GDM1 (cell line): ENCODE measurements at regions not wholly inside any gene's neighbourhood (a gene's known extent, or its start where the extent isn't known, plus 50 kb on each side); places are given as distances from the start of the nearest gene placed in this dataset.

ENCODE experiments used
- DNase-seq: peaks from one replicate; lab custom pipeline; 2025; lab: John Stamatoyannopoulos, UW

DNA sequence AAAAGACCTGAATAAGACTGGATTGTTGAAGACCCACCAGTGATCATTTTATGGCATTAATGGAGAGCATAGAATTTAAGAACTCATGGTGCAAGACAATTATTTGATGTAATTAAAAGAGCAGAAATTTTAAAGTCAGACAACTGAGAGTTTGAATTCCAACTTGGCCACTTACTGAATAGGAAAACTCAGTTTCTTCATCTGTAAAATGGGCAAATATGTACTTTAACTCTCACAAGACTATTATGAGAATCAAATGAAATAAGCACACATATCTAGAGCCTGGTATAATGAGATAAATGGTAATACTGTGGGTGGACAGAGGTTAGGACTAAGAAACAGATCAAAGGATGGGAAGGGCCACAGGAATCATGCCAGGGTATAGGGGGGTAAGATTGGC lies 88.0 kb downstream of the SOX9 start:
- no peak for DNase-seq

DNA sequence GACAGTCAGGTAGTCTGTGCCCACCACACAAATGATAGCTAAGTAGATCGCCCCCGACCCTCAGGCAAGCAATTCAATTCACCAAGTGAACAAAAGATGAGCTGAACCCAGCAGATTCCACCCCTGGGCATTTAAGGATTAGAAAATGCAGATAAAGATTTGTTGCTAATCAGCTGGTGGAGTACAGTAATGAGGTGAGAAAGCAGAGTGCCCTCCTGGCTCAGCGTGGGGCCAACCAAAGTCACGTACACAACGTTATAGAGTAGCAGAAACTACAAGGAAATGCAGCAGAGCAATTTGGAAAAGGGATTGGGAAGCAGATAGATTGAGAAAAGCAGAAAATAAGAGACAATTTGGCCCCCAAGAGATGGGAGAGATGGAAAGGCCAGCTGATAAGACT lies 91.2 kb downstream of the SOX9 start:
- no peak for DNase-seq

DNA sequence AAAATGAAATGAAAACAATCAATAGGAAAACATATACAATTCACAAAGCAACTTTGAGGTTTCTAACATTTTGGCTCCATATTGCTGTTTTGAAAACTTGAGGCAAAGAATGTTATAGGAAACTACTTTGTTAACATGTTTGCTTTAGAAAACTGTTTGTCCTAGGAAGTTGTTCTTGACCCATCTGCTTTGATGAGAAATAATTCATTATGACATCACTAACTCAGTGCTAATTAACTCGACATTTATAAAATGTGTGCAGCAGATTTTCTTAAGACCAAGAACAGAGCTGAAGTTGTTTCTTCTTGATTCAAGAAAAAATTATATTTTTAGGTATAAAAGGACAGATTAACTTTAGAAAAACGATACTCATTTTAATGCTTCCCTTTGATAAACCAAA lies 94.7 kb downstream of the SOX9 start:
- no peak for DNase-seq

DNA sequence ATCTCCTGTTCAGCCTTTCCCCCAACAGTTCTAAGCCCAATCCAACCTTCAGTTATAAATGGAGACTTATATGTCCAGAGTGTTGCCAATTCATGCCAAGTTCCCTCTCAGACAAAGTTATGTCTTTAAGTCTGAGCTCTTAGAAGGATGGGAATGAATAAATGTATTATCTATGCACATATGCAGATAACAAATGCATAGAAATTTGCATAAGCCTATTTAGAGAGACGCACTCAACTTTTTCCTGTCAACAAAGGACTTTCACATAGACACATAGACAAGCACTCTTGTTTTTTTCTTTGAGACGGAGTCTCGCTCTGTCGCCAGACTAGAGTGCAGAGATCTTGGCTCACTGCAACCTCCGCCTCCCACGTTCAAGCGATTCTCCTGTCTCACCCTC lies 95.1 kb downstream of the SOX9 start:
- no peak for DNase-seq

DNA sequence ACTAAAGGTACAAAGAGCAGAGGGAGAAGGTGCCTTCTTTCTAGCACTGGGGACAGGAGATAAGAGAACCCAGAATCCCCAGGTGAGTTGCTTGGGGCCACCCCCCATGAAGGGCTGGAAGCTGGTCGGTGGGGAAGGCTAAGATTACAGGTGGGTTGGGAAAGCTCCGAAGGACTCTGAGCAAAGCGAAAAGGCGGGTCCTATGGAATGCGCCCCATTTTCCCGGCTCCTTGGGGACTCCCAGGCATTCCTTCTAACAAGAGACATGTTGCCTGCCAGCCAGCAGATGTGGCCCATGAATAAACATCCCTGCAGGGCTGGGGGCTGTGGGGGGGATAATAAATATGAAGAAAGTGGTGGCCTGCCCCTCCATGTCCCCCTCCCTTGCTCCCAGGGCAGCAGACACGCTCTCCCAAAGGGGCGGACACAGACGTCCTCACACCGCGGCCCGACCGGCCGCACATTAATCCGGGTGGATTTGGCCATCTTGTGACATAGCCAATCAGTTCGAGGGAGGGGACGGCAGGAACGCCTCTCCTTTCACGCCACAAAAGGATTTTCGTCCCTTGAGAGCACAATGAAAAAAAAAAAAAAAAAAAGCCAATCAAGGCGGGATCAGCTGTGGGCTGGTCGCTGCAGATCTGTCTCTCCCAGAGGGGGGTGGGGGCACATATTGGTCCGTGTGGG lies 98.5 kb downstream of the SOX9 start:
- DNase-seq = no peak

DNA sequence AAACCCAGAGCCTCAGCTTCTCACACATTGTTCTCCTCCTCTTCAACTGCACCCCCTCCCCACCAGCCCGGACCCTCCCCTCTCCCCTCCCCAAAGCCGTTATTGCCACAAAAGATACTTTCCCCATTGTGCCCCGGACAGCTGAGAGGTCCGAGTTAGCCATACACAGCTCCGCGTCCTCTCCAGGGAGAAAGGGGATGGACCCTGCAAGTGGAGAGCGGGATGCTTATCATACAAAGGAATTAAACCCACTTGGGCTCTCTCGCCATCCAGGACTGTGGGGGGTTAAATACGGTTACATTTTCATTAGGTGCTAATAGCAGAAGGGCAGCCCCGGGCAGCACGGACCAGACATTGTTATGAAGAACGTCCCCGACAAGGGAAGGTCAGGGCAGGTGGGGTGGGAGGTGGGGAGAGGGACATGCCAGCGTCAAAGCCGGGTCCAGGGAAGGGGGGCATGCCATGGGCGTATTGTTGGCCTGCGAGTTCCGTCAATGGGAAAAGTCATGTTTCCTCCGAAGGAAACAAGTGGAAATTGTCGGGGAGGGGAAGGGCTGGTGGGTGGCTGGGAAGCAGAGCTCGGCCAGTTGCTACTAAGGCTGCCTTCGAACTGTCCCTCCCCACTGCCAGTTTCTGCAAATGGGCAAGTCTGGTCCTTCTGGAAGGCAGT lies 99.1 kb downstream of the SOX9 start:
- no peak for DNase-seq

DNA sequence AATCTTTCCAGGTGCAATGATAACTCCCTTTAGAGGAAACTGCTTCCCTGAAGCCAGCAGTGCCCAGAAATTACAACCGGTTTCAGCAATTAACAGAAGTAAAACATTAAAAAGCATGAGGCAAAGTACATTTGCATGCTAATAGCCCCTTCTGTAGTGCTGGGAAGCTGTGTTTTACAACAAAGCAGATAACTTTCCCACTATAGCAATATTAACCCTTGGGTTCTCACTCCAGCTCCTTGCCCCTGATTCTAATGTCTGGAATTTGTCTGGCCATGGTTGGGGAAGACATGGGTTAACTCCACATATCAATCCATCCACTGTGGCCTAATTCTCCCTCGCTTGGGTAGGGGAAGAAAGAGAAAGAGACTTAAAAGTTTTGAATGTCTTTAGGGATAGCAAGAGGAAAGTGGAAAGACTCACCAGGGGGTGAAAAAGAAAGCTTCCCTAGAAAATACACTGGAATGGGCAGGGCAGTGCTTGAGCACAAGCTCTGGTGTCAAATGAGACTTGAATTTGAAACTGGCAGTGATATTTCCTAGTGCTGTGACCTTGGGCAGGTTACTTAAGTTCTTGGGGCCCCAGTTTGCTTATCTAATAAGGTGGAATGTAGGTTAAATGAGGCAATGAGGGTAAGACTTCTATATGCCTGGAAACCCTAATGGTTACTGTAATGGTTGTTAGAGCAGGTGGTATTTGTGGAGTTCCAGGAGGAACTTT lies 102.0 kb downstream of the SOX9 start:
- no peak for DNase-seq

DNA sequence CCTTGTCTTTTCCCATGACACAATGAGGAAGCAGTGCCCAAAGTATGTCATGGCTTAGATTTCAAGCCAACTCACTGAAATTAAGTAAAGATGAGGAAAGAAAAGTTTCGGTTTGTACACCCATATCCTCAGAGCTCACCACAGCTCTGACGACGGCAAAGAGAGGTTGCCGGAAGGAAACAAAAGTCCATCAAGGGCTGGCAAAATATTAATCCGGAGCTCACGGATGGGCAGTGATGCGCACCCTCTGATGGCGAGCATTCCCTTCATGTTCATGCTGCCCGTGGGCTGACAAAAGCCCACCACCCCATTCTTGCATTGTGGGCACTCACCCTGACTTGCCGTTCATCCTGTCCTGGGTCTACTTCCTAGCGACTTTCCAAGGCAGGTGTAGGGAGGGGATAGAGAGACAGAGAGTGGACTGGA lies 103.1 kb downstream of the SOX9 start:
- DNase-seq = no peak

DNA sequence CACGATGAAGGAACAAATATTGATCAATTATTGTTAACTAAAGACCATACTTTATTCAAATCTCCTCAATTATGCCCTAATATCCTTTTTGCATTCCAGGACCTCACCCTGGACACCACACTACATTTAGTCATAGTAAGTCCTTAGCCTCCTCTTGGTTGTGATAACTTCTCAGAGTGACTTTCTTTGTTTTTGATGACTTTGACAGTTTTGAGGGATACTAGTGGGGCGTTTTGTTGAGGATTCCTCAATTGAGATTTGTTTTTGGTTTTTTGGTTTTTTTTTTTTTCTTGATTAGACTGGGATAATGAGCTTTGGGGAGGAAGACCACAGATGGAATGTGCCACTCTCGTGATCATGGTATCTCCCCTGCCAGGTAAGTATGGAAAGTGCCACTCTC lies 105.5 kb downstream of the SOX9 start:
- DNase-seq = no peak

DNA sequence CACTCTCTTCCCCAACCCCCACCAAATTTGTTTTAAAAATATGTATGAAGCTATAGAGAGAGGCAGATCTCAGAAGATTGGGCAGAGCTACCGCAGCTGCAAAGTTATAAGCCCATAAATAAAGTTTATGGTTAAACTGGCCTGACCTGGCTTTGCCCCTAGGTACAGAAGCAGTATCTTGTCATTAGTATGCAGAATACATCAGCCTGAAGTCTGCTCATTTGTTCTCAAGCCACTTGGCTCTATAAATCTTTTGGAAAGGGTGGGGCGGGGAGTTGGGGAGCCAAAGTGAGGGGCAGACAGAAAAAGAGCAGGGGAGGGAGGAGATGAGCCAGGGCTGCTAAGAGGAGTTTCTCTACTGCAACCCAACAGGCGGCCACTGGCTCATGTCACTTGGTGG lies 113.2 kb downstream of the SOX9 start:
- no peak for DNase-seq

DNA sequence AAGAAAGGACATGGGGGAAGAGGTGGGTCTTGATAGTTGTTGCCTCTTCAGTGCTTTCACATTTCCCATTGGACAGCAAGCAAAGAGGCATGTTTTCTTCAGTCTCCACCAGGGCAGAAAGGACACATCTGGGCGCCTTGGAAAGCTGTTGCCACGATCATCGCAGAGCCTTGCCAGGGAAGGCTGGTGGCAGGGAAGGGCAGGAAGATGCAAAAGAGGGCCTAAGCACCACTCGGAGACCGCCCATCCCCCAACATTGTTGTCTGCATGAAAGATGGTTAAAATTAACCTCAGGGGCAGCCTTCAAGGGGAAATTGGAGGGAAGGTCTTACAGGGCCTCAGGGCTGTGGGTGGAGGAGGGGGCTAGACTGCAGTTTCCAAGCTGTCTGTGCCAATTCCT lies 114.2 kb downstream of the SOX9 start:
- DNase-seq = no peak

DNA sequence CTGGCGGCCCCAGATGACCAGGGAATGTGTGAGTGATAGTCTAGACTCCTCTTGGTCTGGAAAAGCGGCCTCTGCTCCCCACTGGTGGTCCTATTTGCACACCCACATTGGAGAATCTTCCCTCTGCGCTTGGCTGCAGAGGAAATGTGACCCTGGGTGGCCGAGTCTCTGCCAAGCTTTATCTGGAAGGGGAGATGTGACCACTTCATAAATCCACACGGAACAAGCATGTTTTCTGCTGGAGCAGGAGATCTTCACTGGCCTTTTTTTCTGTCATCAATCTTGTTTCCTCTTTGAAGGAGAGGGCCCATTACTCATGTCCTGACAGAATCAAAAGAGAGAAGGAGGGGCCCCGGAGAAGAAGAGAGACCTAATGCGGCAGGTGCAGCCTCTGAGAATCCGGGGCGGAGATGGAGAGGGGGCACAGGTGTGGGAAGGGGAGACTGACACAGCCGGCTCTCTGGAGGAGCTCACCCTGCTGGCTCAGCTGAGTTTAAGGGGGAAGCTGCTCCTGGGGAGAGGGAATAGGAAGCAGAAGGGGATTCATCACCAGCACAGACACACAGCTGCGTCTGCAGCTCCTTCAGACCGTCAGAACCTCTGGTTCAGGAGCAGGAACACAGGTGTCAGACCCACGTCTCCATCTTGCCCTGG lies 116.3 kb downstream of the SOX9 start:
- no peak for DNase-seq

DNA sequence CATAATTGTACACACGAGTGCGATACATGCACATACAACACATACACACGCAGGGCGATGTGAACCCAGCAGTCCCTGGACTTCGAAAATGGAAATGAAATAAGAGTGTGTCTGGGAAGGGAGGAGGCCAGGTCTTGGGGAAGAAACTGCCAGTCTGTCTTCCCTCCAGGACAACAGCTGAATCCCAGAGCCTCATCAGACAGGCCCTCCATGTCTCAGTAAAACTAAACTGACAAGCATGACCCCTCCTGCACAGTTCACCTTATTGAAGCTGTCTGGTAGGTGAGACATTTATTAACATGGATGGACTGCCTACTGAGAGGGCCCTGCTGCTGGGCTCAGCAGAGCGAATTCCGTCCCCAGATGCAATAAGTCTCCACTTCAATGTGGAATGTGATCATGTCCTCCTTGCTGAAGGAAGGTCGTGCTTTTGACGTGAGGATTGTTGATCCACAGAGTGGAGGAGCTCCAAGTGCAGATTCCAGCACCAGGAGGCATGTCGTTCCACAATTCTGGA lies 117.4 kb downstream of the SOX9 start:
- DNase-seq = no peak

DNA sequence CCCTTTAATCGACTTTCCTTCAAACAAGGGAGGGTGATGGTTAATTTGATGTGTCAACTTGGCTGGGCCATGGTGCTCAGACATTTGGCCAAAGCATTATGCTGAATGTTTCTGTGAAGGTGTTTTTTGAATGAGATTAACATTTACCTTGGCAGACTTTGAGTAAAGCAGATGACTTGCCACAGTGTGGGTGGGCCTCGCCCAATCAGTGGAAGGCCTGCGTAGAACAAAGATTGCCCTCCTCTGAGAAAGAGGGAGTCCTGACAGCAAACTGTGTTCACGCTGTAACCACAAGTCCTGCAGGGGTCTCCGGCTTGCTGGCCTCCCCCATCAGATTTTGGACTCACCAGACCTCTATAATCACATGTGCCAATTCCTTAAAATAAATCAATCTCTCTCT lies 118.7 kb downstream of the SOX9 start:
- DNase-seq = no peak

DNA sequence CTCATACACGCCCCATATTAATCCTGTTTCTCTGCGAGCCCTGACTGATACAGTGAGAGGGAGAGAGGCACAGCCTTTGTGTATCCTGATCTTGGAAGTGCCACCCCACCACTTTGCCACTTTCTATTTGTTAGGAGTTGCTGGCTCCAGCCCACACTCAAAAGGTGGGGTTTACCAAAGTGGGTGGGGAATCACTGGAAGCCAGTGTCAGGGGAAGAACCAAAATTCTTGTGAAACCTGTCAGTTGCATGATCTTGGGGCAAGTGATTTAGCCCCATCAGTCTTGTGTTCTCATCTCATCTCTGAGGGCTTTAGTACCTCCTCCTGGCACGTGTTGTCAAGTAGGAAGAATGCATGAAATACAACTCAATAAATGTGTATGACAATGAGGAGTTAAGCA lies 119.5 kb downstream of the SOX9 start:
- DNase-seq = no peak

DNA sequence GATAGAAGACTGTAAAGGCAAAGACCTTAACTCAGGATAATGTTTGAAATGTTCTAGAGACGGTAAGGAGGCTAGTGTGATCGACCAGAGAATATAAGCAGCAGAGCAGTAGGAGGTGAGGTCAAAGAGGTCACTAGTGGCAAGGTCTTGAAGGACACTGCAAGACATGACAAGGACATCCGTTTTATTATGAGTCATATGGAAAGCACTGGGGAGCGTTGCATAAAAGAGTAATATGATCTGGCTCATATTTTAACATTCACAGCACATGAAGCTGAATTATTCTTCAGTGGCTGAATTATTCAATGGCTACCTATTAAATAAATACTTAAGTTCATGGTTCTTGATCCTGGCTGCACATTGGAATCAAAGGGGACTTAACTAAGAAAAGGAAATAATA lies 123.7 kb downstream of the SOX9 start:
- no peak for DNase-seq

DNA sequence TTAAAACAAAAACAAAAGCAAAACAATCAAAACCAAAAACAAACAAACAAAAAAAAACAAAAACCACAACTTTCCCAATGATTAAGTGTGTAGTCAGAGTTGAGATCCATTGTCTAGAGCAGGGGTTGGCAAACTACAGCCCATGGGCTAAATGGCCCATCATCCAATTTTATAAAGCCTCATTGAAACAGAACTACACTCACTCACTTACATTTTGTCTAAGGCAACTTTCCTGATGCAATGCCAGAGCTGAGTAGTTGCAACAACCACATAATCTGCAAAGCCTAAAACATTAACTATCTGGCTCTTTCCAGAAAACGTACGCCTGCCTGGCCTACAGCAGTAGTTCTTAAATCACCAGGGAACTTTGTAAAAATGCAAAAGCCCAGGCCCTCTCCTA lies 124.1 kb downstream of the SOX9 start:
- DNase-seq = no peak

DNA sequence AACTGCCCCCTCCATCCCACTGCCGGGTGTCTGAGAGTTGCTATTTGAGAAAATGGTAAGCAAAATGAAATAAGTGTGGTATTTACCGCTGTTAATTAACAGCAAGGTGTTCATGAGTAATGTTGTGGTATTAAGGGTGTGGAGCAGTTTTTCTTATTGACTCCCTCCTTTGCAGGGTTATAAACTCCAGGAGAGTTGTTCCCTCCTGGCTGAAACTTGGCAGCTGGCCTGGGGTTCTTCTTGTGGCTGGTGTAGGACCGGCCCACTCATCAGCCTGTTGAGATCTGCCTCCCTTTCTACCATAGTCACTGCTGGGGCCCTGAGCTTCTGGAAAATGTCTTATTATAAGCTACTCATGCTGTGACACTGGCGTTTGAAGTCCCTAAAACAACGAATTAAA lies 128.6 kb downstream of the SOX9 start:
- no peak for DNase-seq

DNA sequence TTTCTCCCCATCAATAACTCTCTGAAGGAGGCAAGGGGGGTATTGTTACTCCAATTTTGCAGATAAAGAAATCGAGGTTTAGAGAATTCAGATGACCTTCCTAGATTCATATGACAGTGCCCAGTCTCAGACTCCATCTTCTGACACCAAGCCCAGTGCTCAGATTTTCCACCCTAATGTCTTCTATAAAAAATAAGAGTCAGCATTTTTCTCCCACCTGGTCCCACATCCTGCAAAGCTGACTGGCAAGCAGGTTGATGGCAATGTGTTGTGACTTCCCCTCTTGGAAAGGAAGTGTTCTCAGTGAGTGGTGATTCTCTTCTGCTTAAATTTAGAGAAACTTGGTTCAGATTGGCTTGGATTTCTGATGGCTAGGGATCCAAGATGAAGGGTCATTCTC lies 129.4 kb downstream of the SOX9 start:
- no peak for DNase-seq

DNA sequence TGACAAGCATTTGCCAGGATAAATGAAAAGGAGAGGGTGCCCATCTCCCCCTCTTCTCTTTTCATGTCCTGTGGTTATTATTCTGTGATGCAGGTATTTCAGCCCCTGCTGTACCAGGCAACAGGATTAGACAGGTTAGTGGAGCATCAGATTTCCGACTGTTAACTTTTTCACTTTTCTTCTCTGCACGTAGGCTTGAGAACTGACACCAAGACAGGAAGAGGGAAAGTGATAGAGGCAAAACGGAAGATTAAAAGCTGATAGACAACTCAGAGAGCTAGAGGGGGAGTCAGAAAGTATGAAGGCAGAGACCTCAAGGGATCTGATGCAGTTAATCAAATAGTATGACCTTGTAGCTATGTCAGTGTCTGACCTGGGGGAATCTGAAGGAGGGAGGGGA lies 132.8 kb downstream of the SOX9 start:
- no peak for DNase-seq

DNA sequence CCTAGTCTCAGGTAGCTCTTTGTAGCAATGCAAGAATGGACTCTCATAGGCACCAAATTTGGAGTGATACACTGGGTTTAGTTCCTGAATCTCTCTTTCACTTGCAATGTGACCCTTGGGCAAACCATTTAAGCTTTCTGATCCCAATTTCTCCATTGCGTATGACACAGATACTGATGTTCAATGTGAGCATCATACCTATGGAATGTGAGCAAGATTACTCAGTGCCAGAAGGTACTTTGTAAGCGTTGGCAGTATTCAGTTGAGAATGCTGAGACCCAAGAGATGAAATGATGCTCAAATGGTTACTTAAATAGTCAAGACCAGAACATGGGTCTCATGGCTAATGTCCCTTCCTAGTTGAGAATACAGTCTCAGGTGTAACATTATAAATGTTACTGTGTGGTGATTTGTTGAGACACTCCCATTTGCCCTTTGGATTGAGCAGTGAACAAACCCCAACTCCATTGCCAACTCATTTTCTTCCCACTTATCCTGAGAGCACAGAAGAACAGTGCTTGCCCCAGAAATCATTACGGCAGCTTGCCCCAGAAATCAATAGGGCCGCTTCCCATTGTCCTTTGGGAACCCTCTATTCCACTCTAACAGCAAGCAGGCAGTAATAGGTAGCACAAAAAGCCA lies 134.1 kb downstream of the SOX9 start:
- no peak for DNase-seq

DNA sequence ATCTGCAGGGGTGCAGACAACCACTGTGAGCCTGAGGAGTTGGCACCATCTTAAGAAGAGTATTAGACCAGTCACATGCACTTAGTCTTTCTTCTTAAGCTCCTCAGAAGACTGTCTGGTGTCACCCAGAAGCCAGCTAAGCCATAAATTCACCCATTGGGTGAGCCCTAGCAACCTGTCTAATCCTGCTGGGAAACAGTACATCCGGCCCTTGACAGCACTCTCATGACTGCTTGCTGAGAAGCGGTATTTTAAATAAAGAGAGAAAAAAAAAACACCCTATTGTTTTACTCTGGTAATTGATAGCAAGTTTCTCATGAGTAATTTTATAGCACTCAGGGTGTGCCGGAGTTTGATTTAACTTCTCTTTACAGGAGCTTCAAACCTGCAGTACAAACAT lies 134.7 kb downstream of the SOX9 start:
- no peak for DNase-seq
